DOHH2 (cell line): ENCODE measurements at regions not wholly inside any gene's neighbourhood (a gene's known extent, or its start where the extent isn't known, plus 50 kb on each side); places are given as distances from the start of the nearest gene placed in this dataset.

Experiments
- H3F3A ChIP-seq: fragments of 200-600 bp; sonication (generic), shearing (Covaris generic); 2 replicates; pipeline ENCODE4 v1.6.0; 2016; ENCODE audit warnings: antibody characterized with exemption, mild to moderate bottlenecking; ENCODE audit not compliant: control insufficient read depth, insufficient read depth
- H3K27ac ChIP-seq: fragments of 200-600 bp; sonication (generic); 2 replicates; pipeline ENCODE4 v1.5.1; 2014; ENCODE audit warnings: low read depth, mild to moderate bottlenecking, low read length, moderate library complexity
- H3K27me3 ChIP-seq: fragments of 200-600 bp; sonication (generic); 2 replicates; pipeline ENCODE4 v1.6.1; 2014; ENCODE audit warnings: mild to moderate bottlenecking, low read length, mixed read lengths; ENCODE audit not compliant: control insufficient read depth
- H3K36me3 ChIP-seq: fragments of 200-600 bp; sonication (generic); 2 replicates; pipeline ENCODE4 v1.6.1; 2014; ENCODE audit warnings: mild to moderate bottlenecking, low read length, moderate library complexity, mixed read lengths; ENCODE audit not compliant: control insufficient read depth
- H3K4me1 ChIP-seq: fragments of 200-600 bp; sonication (generic); 2 replicates; pipeline ENCODE4 v1.6.1; 2014; ENCODE audit warnings: mild to moderate bottlenecking, low read length, mixed read lengths; ENCODE audit not compliant: control insufficient read depth
- H3K4me2 ChIP-seq: fragments of 200-600 bp; sonication (generic); 2 replicates; pipeline ENCODE4 v1.6.0; 2014; ENCODE audit warnings: mild to moderate bottlenecking, low read length, moderate library complexity
- H3K4me3 ChIP-seq: fragments of 200-600 bp; sonication (generic); 2 replicates; pipeline ENCODE4 v1.5.1; 2014; ENCODE audit warnings: mild to moderate bottlenecking, low read length, mixed read lengths
- H3K79me2 ChIP-seq: fragments of 200-600 bp; sonication (generic); 2 replicates; pipeline ENCODE4 v1.6.1; 2014; ENCODE audit warnings: mild to moderate bottlenecking, low read length, mixed read lengths; ENCODE audit not compliant: control insufficient read depth
- H3K9me2 ChIP-seq: fragments of 200-600 bp; sonication (generic); replicated peaks from 2 replicates; pipeline ENCODE4 v1.6.1; 2014; ENCODE audit warnings: mild to moderate bottlenecking, low read length, mixed read lengths; ENCODE audit not compliant: control insufficient read depth
- H3K9me3 ChIP-seq: fragments of 200-600 bp; sonication (generic); 2 replicates; pipeline ENCODE4 v1.6.1; 2014; ENCODE audit warnings: antibody characterized with exemption, low read length, mixed read lengths; ENCODE audit not compliant: control insufficient read depth, insufficient read depth
- H4K20me1 ChIP-seq: fragments of 200-600 bp; sonication (generic); 2 replicates; pipeline ENCODE4 v1.6.0; 2014; ENCODE audit warnings: low read depth, mild to moderate bottlenecking, antibody characterized with exemption, low read length, moderate library complexity; ENCODE audit not compliant: control insufficient read depth, insufficient read depth
- EZH2phosphoT487 ChIP-seq: fragments of 200-600 bp; sonication (generic); IDR thresholded peaks from 2 replicates; pipeline ENCODE4 v1.6.1; 2017; ENCODE audit warnings: borderline replicate concordance, mild to moderate bottlenecking, antibody characterized with exemption, low read length, moderate library complexity, mixed read lengths
- TF ChIP-seq, protein P1 (sequence below): fragments of 200-600 bp; sonication (generic); IDR thresholded peaks from one replicate; pipeline ENCODE4 v1.5.1; 2014; ENCODE audit warnings: antibody characterized with exemption, mild to moderate bottlenecking, low read depth, low read length; ENCODE audit not compliant: poor library complexity, severe bottlenecking

DNA sequence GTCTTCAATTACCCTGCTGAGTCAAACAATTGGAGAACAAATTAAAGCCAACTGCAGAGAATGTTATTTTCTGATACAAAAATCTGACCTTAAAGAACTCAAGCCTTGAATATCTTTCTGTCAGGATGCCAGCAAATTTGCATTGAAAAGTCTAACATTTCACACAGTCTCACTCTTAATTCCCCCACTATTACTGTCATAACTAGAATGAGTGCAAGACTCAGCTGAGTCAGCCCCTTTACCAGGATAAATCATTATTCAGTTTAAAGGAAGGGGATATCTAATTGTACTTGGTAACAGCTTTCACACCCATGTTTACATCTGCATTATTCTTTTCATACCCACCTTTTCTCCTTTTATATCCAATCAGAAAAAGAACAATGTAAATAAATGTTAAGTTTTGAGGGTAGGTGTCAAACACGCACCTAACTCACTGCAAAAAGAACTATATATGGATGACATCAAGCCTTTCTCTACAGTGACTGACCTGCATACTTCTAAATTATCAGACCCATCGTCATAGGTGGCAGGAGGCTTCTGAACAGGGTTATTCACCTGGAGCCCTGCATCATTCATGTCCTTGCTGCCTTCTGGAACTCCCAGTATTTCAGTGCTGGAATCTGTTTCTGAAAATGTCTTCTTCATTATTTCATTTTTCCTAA lies 117.4 kb downstream of the TMA16 start:
- H3K4me1 ChIP-seq: peaks cover 78% of the 10 kb centered on the region
- no peaks in the 10 kb centered on the region; the same call in 1 of the 2 replicates for H3K36me3 ChIP-seq
- peak overlapping the region; percentile 78 for H3K4me2 ChIP-seq
- peaks cover 11% of the 10 kb centered on the region for H3K79me2 ChIP-seq
- no peaks in the 10 kb centered on the region for H4K20me1 ChIP-seq
- H3F3A ChIP-seq: peaks cover 24% of the 10 kb centered on the region
- TF ChIP-seq EZH2phosphoT487: no peak
- TF ChIP-seq, protein P1, sequence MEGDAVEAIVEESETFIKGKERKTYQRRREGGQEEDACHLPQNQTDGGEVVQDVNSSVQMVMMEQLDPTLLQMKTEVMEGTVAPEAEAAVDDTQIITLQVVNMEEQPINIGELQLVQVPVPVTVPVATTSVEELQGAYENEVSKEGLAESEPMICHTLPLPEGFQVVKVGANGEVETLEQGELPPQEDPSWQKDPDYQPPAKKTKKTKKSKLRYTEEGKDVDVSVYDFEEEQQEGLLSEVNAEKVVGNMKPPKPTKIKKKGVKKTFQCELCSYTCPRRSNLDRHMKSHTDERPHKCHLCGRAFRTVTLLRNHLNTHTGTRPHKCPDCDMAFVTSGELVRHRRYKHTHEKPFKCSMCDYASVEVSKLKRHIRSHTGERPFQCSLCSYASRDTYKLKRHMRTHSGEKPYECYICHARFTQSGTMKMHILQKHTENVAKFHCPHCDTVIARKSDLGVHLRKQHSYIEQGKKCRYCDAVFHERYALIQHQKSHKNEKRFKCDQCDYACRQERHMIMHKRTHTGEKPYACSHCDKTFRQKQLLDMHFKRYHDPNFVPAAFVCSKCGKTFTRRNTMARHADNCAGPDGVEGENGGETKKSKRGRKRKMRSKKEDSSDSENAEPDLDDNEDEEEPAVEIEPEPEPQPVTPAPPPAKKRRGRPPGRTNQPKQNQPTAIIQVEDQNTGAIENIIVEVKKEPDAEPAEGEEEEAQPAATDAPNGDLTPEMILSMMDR: no peak
- peak overlapping the region; percentile 66 for H3K4me3 ChIP-seq
- H3K9me3 ChIP-seq: no peaks in the 10 kb centered on the region
- H3K27me3 ChIP-seq: no peaks in the 10 kb centered on the region
- H3K9me2 ChIP-seq: no peaks in the 10 kb centered on the region
- H3K27ac ChIP-seq: peak overlapping the region; percentile 88

DNA sequence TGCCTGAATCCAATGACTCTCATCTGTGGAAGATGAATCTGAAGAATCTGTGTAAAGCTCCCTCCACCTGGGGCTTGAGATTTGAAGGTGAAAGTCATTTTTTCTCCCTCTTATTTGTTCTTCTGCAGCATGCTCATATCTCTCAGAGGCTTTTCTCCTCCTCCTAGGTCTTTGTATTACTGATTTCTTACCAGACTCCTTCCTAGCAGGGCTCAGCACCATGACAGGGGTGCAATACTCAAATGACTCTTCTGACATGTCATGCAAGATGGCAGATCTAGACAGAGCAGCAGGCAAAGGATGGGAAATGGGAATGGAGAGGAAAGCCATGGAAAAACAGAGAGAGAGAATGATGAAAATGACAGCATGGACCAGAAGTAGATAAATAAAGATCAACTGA lies 118.3 kb downstream of the TMA16 start:
- Histone ChIP-seq H3K27me3 (no peaks in the 10 kb centered on the region), H3K36me3 (no peaks in the 10 kb centered on the region; the same call in 1 of the 2 replicates), H3K27ac (peak overlapping the region; percentile 88), H3K4me1 (peaks cover 70% of the 10 kb centered on the region), H3K9me2 (no peaks in the 10 kb centered on the region), H4K20me1 (no peaks in the 10 kb centered on the region), H3K4me2 (peak overlapping the region; percentile 78), H3F3A (peaks cover 24% of the 10 kb centered on the region), H3K79me2 (peaks cover 11% of the 10 kb centered on the region), H3K9me3 (no peaks in the 10 kb centered on the region), H3K4me3 (peak overlapping the region; percentile 66)
- TF ChIP-seq, protein P1: no peak

DNA sequence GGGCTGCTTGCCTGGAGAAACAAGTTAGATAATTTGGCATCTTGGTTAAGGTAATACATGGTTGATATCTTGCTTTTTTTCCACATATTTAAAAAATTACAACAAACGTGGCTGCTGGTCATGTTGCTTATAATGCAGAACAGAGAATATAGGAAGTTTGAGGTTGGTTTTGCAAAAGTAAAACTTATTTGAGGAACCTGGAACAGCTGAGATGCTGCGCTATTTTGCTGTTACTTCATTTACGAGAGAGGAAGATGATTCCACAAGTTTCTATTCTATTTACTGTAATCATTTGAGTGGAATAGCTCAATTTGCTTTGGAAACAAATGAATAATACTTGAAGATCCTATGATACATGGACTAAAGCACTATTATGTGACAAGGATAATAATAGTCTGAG lies 118.9 kb downstream of the TMA16 start:
- Histone ChIP-seq H3K36me3 (no peaks in the 10 kb centered on the region), H3K4me2 (peak overlapping the region; percentile 78)

More for the DNA sequence above, 118.9 kb downstream of the TMA16 start:
- peak overlapping the region; percentile 66 for H3K4me3 ChIP-seq
- peaks cover 11% of the 10 kb centered on the region for H3K79me2 ChIP-seq
- peak overlapping the region; percentile 88 for H3K27ac ChIP-seq
- H3K4me1 ChIP-seq: peaks cover 64% of the 10 kb centered on the region
- H3K9me3 ChIP-seq: no peaks in the 10 kb centered on the region
- peaks cover 24% of the 10 kb centered on the region for H3F3A ChIP-seq
- TF ChIP-seq, protein P1: no peak
- no peak for TF ChIP-seq EZH2phosphoT487
- H3K9me2 ChIP-seq: no peaks in the 10 kb centered on the region
- no peaks in the 10 kb centered on the region for H3K27me3 ChIP-seq
- H4K20me1 ChIP-seq: no peaks in the 10 kb centered on the region
